Suppressor macrophage treated with lipopolysaccharide for 1 hour (primary cell): ENCODE measurements at regions not wholly inside any gene's neighbourhood (a gene's known extent, or its start where the extent isn't known, plus 50 kb on each side); places are given as distances from the start of the nearest gene placed in this dataset.

Experiments used
- DNase-seq, 3 donors: peaks; one replicate each; pipeline ENCODE4 v3.0.0-alpha.2; 2020 to 2022

- DNase-seq, result no peak
Observed at GRCh38 chr4:15376145-15376544, 51.7 kb upstream of the C1QTNF7 start.

- no peak for DNase-seq
Observed at GRCh38 chr4:15376594-15376993, 51.2 kb upstream of the C1QTNF7 start.
